WTC11 (cell line): ENCODE measurements at regions not wholly inside any gene's neighbourhood (a gene's known extent, or its start where the extent isn't known, plus 50 kb on each side); places are given as distances from the start of the nearest gene placed in this dataset.
A peak's percentile ranks its signal among the peaks of the same experiment; 100 is the strongest.

Experiments
- ATAC-seq: fragments of 200-7000 bp; cut with Tn5 transposase; 2 replicates; pipeline ENCODE4 v1.10.0; 2021; ENCODE audit warnings: mild to moderate bottlenecking, moderate library complexity
- CTCF ChIA-PET: fragments of 300-600 bp; sonication (Branson Sonifier 250); formaldehyde crosslinking; loops from one replicate; lab custom pipeline; 2021; ENCODE audit warnings: antibody characterized with exemption; lab: Charles Lee
- POLR2A ChIA-PET: fragments of 350-600 bp; sonication (Branson Sonifier 250); formaldehyde crosslinking; loops from one replicate; lab custom pipeline; 2021; ENCODE audit warnings: antibody characterized with exemption; lab: Charles Lee
- DNase-seq: peaks from one replicate; pipeline ENCODE4 v3.0.0; 2021; ENCODE audit warnings: low spot score
- H3K27ac Mint-ChIP-seq: 2 replicates; pipeline ENCODE4 v1.8.0; 2021; ENCODE audit warnings: mixed read lengths
- H3K27me3 Mint-ChIP-seq: 2 replicates; pipeline ENCODE4 v1.8.0; 2021; ENCODE audit warnings: low read depth, mild to moderate bottlenecking, moderate library complexity, mixed read lengths
- H3K36me3 Mint-ChIP-seq: 2 replicates; pipeline ENCODE4 v1.8.0; 2021; ENCODE audit warnings: mixed read lengths
- H3K4me1 Mint-ChIP-seq: 2 replicates; pipeline ENCODE4 v1.8.0; 2022; ENCODE audit warnings: mixed read lengths
- H3K4me3 Mint-ChIP-seq: 2 replicates; pipeline ENCODE4 v1.8.0; 2021; ENCODE audit warnings: mild to moderate bottlenecking, moderate library complexity, mixed read lengths
- H3K9me3 Mint-ChIP-seq: 2 replicates; pipeline ENCODE4 v1.8.0; 2021; ENCODE audit warnings: mixed read lengths
- ARID4B ChIP-seq: sonication (generic); formaldehyde crosslinking; IDR thresholded peaks from 2 replicates; pipeline ENCODE4 v1.8.0; 2023; ENCODE audit warnings: missing genetic modification reagents, mild to moderate bottlenecking, borderline replicate concordance
- ATF1 ChIP-seq: sonication (generic); formaldehyde crosslinking; IDR thresholded peaks from 2 replicates; pipeline ENCODE4 v1.8.1; 2023; ENCODE audit warnings: mild to moderate bottlenecking, moderate library complexity, missing genetic modification reagents
- CBFB ChIP-seq: sonication (generic); formaldehyde crosslinking; IDR thresholded peaks from 2 replicates; pipeline ENCODE4 v1.8.1; 2022; ENCODE audit warnings: mild to moderate bottlenecking, low read depth, missing genetic modification reagents
- CDX4 ChIP-seq: fragments of 250-450 bp; sonication (Bioruptor Pico); IDR thresholded peaks from 2 replicates; pipeline ENCODE4 v1.9.0; 2021; ENCODE audit warnings: moderate library complexity, mild to moderate bottlenecking, inconsistent platforms, borderline replicate concordance
- CREB1 ChIP-seq: sonication (generic); formaldehyde crosslinking; IDR thresholded peaks from 2 replicates; pipeline ENCODE4 v1.8.0; 2023; ENCODE audit warnings: mild to moderate bottlenecking, missing genetic modification reagents
- FOXJ3 ChIP-seq: sonication (generic); formaldehyde crosslinking; IDR thresholded peaks from 2 replicates; pipeline ENCODE4 v1.9.0; 2021; ENCODE audit warnings: missing genetic modification reagents, mild to moderate bottlenecking, borderline replicate concordance
- GABPB1 ChIP-seq: sonication (generic); formaldehyde crosslinking; IDR thresholded peaks from 2 replicates; pipeline ENCODE4 v1.8.1; 2023; ENCODE audit warnings: mild to moderate bottlenecking, missing genetic modification reagents
- IRF1 ChIP-seq: sonication (generic); formaldehyde crosslinking; IDR thresholded peaks from 2 replicates; pipeline ENCODE4 v1.8.0; 2023; ENCODE audit warnings: missing genetic modification reagents
- KAT7 ChIP-seq: sonication (generic); formaldehyde crosslinking; IDR thresholded peaks from 2 replicates; pipeline ENCODE4 v1.8.1; 2023; ENCODE audit warnings: missing genetic modification reagents, mild to moderate bottlenecking, borderline replicate concordance
- MAX ChIP-seq: sonication (generic); formaldehyde crosslinking; IDR thresholded peaks from 2 replicates; pipeline ENCODE4 v1.8.0; 2022; ENCODE audit warnings: mild to moderate bottlenecking, missing genetic modification reagents
- MYBL2 ChIP-seq: sonication (generic); formaldehyde crosslinking; IDR thresholded peaks from 2 replicates; pipeline ENCODE4 v1.8.1; 2023; ENCODE audit warnings: mild to moderate bottlenecking, moderate library complexity, missing genetic modification reagents
- PREB ChIP-seq: sonication (generic); formaldehyde crosslinking; IDR thresholded peaks from 2 replicates; pipeline ENCODE4 v1.8.1; 2022; ENCODE audit warnings: mild to moderate bottlenecking, missing genetic modification reagents, moderate library complexity, borderline replicate concordance
- PRRX2 ChIP-seq: fragments of 250-450 bp; sonication (Bioruptor Pico); IDR thresholded peaks from 2 replicates; pipeline ENCODE4 v1.8.0; 2021; ENCODE audit warnings: mild to moderate bottlenecking
- TP53 ChIP-seq: sonication (generic); formaldehyde crosslinking; IDR thresholded peaks from 2 replicates; pipeline ENCODE4 v1.8.1; 2023; ENCODE audit warnings: mild to moderate bottlenecking, missing genetic modification reagents
- USF2 ChIP-seq: sonication (generic); formaldehyde crosslinking; IDR thresholded peaks from 2 replicates; pipeline ENCODE4 v1.8.1; 2023; ENCODE audit warnings: mild to moderate bottlenecking, missing genetic modification reagents, moderate library complexity
- ZBTB43 ChIP-seq: sonication (generic); formaldehyde crosslinking; IDR thresholded peaks from 2 replicates; pipeline ENCODE4 v1.8.1; 2023; ENCODE audit warnings: mild to moderate bottlenecking, missing genetic modification reagents
- ZNF219 ChIP-seq: sonication (generic); formaldehyde crosslinking; IDR thresholded peaks from 2 replicates; pipeline ENCODE4 v1.8.0; 2023; ENCODE audit warnings: missing genetic modification reagents, mild to moderate bottlenecking, borderline replicate concordance

GRCh38 chr18:73690222-73690621, 457.4 kb downstream of the FBXO15 start (continued):
- TF ChIP-seq MYBL2 (CRISPR knock-in tag), result no peak
- TF ChIP-seq, all 79 proteins: peak for 0

GRCh38 chr18:73688851-73689711, 458.6 kb downstream of the FBXO15 start:
- no peak overlapping the region for H3K4me3 Mint-ChIP-seq
- POLR2A ChIA-PET, result interaction anchor here (0.5 kb wide), 1 partner anchor 444 kb away, joined by 4 read pairs; no protein-coding TSS in a partner anchor
- TF ChIP-seq GABPB1 (CRISPR knock-in tag) (no peak), PRRX2 (CRISPR knock-in tag) (no peak), ZBTB43 (no peak), CREB1 (CRISPR knock-in tag) (no peak), ATF1 (CRISPR knock-in tag) (no peak), PREB (CRISPR knock-in tag) (no peak), CBFB (CRISPR knock-in tag) (no peak), IRF1 (no peak), TP53 (CRISPR knock-in tag) (no peak)
- H3K4me1 Mint-ChIP-seq, result peaks cover 31% of the 10 kb centered on the region
- no peak for DNase-seq
- CTCF ChIA-PET, result interaction anchor here (1.1 kb wide), 1 partner anchor 14 kb away, joined by 3 read pairs; no protein-coding TSS in a partner anchor
- no peaks in the 10 kb centered on the region; the same call in 1 of the 2 replicates for H3K27me3 Mint-ChIP-seq
- no peak overlapping the region for H3K27ac Mint-ChIP-seq
- no peaks in the 10 kb centered on the region; the same call in 1 of the 2 replicates for H3K36me3 Mint-ChIP-seq
- peaks cover 4% of the 10 kb centered on the region for H3K9me3 Mint-ChIP-seq
- peak; percentile 85 for ATAC-seq

GRCh38 chr18:73688161-73688560, 459.5 kb downstream of the FBXO15 start:
- TF ChIP-seq USF2 (CRISPR knock-in tag) (no peak), KAT7 (CRISPR knock-in tag) (no peak), ARID4B (CRISPR knock-in tag) (no peak), ZBTB43 (no peak), ZNF219 (CRISPR knock-in tag) (no peak), CDX4 (CRISPR knock-in tag) (no peak), FOXJ3 (CRISPR knock-in tag) (no peak), PRRX2 (CRISPR knock-in tag) (no peak), MAX (CRISPR knock-in tag) (no peak)
- TF ChIP-seq, all 79 proteins: peak for 0
- DNase-seq (no peak), ATAC-seq (no peak)
- Mint-ChIP-seq H3K4me1 (peaks cover 31% of the 10 kb centered on the region), H3K9me3 (peaks cover 2% of the 10 kb centered on the region), H3K27me3 (no peaks in the 10 kb centered on the region; the same call in 1 of the 2 replicates), H3K36me3 (no peaks in the 10 kb centered on the region; the same call in 1 of the 2 replicates), H3K27ac (no peak overlapping the region), H3K4me3 (no peak overlapping the region)
- POLR2A ChIA-PET, result no interaction called here
- CTCF ChIA-PET, result no interaction called here
